ENCODE measurements at regions not wholly inside any gene's neighbourhood (a gene's known extent, or its start where the extent isn't known, plus 50 kb on each side); places are given as distances from the start of the nearest gene placed in this dataset.

DNA sequence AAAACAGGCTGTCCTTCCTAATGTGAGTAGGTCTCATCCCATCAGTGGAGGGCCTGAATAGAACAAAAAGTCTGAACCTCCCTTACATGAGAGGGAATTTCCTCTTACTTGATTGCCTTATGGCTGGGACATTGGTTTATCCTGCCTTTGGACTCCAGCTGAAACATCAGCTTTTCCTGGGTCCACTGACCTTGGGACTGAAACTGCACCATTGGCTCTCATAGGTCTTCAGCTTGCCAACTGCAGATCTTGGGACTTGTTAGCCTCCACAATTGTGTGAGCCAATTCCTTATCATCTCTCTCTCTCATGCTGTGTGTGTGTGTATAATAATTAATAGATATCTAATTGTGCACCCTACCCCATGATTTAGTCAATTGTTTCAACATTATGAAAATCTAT lies 375.3 kb upstream of the DDI1 start:
- DNase-seq (ENCODE audit: low read depth in 1 of 2, low spot score in 1 of 2), result no peak

DNA sequence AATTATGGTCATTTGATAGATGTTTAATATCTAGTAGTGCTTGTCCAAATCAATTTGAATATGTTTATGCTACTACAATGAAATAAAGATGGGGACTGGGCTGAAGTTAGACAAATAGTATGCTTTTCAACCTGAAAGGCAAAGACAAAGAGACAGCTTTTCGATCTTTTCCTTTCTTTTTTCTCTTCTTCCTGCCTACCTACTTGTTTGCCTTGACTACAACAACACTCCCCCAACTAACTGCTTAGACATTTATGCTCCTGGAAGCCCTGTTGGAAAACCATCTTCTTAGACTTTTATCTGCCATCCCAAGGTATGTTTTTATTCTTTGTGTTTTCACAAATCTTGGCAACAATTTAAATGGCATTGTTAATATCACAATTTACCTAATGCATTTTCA lies 374.4 kb upstream of the DDI1 start:
- DNase-seq (ENCODE audit: low read depth in 1 of 2, low spot score in 1 of 2), result no peak

DNA sequence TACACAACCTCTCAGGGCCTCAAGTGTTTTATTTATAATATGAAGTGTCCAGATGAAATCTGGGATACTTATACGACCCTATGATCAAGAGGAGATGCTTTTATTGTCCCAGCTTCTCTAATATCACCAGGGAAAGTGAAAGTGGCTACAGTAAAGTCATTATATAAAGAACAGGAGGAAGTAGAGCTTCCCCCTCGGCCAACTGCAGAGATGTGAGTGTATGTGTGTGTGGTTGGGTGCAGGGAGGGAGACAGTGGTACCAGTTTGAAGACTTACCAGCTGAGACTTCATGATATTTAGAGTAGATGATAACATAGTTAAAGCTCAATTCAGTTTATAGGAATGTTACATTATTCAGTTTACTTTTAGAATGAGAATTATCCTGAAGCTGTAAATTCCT lies 373.6 kb upstream of the DDI1 start:
- no peak for DNase-seq (ENCODE audit: low read depth in 1 of 2, low spot score in 1 of 2)

DNA sequence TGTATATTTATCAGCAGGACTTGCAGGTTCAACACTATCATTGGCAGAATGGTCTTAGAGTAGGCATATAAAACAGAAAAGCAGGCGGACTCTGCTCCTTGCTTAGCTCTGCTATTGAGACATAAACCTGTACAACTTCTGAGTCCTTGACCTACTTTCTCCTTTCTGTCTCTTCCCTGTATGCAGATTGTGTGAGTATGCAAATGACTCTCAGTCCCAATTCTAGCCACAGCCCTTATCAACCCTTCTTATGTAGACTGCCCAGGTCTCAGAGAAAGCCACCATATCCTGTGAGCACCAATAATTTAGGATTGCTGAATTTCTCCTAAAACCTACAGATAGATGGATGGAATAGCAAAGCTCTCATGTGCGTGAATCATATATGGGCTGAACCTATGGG lies 367.6 kb upstream of the DDI1 start:
- DNase-seq (ENCODE audit: low read depth in 1 of 2, low spot score in 1 of 2), result no peak

DNA sequence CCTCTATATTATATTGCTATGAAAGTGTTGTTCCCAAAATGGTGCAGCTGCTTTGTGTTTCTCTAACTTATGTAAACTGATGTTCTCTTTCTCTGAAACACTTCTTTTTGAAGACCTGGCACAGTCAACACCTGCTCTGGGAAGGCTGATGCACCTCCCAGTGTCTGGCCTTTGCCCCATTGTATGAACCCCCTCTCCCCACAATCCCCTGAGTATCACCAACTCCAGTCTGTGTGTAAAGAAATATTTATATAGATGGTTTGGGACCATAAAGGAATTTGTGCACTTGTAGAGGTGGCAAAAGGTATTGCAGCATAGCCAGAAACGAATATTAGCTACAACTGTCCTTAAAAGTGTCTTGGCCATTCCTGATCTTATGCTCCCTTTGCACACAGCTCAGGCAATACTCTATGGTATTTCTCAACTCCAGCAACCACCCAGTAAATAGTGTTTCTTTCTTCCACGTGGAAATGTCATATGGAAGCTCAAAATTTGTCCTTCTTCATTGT lies 365.2 kb upstream of the DDI1 start:
- no peak for DNase-seq (ENCODE audit: low read depth in 1 of 2, low spot score in 1 of 2)

DNA sequence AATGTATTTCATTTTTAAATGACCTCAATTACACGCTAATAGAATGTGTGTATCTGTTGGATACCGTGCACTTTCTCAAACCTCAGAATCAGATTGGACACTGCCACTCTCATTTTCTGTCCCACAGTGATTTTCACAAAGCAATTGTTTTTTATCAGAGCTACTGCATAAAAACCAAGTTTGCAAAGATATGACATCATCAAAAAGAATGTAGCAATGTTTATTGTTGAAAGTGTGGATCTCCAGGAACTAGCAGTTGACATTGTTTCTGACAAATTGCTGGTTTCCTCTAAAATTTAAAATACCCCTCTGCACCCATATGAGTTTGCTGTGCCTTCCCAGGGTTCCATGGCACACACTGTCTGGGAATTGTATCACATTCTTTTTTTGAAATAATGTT lies 362.7 kb upstream of the DDI1 start:
- DNase-seq (ENCODE audit: low read depth in 1 of 2, low spot score in 1 of 2), result no peak

DNA sequence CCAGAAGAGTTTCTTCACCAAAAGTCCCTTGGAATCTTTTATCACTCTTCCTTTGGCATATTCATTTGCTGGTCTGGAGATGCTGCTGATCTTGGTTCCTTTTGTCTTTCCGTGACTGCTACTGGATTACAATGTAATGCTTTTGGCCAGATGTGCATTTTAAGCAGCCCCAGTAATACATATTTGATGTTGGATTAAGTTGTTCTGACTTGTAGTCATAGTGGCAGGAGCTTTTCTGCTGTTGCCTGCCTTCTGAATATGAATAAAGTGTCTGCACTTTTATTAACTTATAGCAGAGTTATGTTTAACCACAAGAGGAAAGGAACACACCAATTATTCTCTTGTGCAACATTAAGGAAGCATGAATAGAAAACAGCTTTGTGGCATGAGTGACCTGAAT lies 360.0 kb upstream of the DDI1 start:
- no peak for DNase-seq (ENCODE audit: low read depth in 1 of 2, low spot score in 1 of 2)

DNA sequence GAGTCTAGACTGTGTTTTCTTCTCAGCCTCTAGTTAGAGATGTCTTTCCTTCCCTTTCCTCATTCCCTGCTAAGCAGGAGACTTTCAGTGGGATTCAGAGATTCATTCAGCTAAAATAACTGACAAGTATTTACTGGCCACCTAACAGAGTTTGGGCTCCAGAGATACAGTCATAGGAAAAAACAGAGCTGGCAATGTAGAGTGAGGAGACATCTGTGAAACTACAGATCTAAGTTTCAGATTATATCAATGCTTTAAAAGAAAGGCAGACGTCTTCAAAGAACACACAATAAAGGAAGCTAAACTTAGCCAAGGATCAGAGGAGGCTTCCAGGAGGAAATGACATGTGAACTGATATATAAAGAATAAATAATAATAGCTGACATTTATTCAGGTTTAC lies 355.6 kb upstream of the DDI1 start:
- DNase-seq (ENCODE audit: low read depth in 1 of 2, low spot score in 1 of 2), result no peak

DNA sequence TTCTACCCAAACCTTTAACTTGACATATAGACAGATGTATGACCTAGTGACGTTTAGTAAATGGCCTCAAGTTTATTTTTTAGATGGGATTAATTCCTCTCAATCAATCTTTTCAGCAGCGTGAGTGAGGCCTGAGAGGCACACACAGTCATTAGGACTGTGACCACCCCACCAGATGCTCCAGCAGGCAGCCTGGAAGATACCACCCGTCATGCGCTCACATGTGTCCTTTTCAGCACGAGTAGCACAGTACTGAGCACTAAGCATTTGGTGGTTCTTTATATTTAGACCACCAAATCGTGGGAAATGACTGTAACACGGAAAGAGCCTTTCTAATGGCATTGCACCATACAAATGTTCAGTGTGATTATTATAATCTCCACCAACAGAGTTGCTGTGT lies 354.6 kb upstream of the DDI1 start:
- no peak for DNase-seq (ENCODE audit: low read depth in 1 of 2, low spot score in 1 of 2)

DNA sequence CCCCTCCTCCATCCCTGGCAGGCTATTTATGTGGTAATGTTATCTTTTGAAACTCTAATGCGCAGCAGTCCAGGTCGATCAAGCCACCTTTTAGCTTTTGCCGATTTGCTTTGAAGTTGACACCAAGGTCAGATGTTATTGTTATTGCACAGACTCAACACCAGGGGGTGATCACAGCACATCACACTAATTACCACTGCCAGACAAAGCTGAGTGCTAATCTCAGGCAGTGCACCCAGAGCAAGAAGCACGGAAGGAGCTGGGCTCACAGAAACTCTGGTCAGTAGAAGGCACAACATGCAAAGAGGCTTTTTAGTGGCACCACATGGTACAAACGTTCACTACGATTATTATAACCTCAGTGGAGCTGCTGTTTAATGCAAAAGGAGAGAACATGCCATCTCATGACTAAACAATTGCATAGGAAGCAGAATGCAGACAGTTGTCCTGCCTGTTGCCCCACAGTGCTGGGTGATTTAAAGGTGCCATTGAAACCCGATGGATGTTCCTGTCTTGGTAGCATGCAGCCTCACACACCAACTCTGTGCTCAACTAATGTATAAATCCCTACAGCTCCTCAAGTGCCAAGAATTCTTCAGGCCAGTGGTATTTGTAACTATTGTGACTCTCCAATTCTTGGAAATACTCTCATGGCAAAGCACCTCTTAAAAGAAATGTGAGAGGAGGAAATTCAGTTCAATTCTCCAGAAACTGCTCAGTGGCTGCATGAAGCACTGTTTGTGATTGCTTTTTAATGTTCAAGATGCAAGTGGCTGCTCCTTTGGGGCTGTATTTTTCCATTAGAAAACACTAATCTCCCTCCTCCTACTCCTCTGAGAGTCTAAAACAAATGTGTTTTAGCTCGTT lies 353.9 kb upstream of the DDI1 start:
- peak in 1 of 2 donors; percentile 0 for DNase-seq (ENCODE audit: low read depth in 1 of 2, low spot score in 1 of 2)

DNA sequence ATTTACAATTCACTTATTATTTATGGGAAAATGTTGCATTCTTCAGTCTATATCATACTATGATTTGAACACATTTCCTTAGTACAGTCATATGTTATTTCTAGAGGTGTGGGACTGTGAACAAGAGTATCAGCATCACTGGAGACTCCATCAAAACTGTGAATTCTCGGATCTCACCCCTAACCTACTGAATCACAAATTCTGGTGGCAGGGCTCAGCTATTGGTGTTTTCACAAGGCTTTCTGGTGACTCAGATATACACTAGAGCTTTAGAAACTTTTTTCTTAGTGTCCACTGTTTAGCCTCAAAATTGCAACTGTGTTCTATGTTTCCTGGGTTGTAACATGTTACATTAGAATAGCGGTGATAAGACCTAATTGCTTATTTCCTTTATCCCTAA lies 352.9 kb upstream of the DDI1 start:
- no peak for DNase-seq (ENCODE audit: low read depth in 1 of 2, low spot score in 1 of 2)

DNA sequence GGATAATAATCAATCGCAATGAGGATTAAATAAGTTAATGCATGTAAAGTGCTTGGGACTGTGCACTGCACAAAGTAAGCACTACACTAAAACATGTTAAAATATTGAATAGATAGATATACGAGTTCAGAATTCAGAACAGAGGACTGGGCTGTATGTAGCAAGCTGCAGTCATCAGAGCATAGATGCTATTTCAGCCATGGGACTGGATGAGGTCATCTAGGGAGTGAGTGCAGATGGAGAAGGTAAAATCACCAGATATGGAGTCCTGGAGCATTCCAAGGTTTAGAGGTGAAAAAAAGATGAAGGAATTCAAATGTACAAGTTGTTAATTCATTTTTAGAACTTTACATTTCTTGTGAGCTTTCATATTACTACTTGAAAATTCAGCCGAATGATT lies 347.5 kb upstream of the DDI1 start:
- DNase-seq (ENCODE audit: low read depth in 1 of 2, low spot score in 1 of 2), result no peak

DNA sequence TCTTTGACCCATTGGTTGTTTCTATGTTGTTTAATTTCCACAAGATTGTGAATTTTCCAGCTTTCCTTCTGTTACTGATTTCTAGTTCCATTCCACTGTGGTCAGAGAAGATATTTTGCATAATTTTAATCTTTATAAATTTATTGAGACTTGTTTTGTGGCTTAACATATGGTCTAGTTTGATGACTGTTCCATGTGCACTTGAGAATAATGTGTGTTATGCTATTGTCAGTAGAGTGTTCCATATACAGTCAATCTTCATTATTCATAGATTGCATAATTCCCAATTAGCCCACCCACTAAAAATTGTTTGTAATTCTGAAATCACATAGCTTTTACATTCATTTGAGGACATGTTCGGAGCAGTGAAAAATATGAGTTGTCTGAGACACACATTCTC lies 346.1 kb upstream of the DDI1 start:
- DNase-seq (ENCODE audit: low read depth in 1 of 2, low spot score in 1 of 2), result no peak

DNA sequence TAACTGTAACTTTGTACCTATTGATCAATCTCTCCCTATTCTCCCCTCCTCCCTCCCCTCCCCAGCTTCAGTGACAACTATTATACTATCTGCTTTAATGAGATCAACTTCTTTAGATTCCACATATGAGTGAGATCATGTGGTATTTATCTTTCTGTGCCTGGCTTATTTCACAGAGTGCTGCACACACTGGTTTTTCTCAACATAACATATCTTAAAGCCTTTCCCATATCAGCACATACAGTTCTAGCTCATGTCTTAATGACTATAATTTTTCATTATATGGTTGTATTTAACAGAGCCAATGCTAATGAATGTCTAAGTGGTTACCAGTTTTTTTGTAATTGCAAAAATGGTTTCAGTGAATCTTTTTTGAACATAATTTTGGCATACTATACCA lies 340.3 kb upstream of the DDI1 start:
- no peak for DNase-seq (ENCODE audit: low read depth in 1 of 2, low spot score in 1 of 2)

DNA sequence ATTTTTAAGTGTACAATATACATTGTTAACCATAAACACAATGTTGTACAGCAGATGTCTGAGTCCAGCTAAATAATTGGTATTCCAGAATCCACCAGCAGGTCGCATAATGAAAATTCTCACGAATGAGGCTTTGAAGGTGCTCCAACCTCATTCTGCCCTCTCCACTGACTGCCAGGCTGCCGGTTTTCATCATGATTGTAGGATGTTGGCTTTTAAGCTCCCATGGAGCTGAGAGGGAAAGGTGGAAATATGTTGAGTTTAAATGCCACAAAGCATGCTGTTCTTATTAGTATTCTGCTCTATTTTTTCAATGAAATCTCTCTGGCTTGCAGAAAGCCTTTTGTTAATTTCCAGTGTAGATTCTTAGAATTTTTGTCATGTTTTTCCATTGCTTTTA lies 337.2 kb upstream of the DDI1 start:
- no peak for DNase-seq (ENCODE audit: low read depth in 1 of 2, low spot score in 1 of 2)

DNA sequence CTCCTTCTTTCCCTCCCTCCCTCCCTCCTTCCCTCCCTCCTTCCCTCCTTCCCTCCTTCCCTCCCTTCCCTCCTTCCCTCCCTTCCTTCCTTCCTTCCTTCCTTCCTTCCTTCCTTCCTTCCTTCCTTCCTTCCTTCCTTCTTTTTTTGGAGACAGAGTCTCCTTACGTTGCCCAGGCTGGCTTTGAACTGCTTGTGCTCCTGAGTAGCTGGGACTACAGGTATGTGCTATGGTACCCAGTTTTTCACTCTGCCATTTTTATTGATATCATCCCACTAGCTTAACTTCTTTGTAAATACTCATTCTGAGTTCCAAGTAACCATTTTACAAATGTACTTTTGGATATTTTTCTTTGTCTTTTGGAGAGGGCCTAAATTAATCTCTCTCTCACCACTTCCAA lies 336.8 kb upstream of the DDI1 start:
- no peak for DNase-seq (ENCODE audit: low read depth in 1 of 2, low spot score in 1 of 2)

DNA sequence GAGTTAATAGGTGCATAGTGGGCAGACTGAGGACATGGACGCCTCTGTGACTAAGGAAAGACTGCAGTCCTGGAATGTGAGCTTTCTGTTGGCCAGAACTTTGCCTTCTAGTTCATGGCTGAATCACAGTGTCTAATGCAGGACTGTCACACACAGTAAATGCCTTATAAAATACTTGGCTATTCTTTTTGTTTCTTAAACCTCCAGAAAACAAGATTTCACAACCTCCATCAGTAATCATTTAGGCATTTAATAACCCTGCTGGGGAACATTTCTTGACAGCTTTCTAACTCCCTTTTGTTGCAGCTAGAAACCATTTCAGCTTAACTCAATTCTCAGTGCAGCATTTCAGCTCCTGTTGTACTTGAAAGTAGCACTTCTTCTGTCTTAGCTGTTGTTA lies 335.8 kb upstream of the DDI1 start:
- DNase-seq (ENCODE audit: low read depth in 1 of 2, low spot score in 1 of 2), result no peak

DNA sequence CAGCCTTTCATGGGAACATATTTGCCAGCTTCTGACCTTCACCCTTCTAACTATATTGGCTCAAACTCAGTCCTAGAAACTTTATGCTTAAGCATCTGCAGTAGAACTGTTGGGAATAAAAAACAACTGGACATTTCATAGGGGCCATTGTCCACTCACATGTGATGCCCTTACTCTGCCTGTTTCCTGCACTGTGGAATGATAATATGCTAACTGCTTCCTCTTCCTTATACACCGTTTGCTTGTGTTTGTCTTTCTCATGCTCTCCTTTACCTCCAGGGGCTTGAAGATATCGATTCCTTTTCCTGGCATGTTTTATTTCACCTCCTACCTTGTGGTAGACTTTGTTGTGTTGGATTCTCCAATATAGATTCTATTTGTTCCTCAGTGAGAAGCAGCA lies 333.0 kb upstream of the DDI1 start:
- no peak for DNase-seq (ENCODE audit: low read depth in 1 of 2, low spot score in 1 of 2)

DNA sequence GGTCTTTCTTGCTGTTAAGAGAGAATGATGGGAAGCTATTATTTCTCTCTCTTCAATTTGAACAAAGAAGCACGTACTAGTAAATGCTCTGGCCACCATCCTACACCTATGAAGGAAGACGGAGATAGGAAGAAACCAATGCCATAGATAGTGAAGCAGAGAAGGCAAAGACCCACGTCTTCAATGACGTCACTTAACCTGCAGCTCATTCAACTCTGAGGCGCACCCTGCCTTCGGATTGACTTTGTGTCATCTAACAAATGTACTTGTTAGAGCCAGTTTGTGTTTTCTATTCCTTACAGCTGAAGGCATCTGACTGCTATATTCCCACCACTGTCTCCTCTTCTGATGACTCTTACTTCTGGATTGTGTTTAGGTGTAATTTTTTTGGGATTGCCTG lies 332.5 kb upstream of the DDI1 start:
- no peak for DNase-seq (ENCODE audit: low read depth in 1 of 2, low spot score in 1 of 2)

DNA sequence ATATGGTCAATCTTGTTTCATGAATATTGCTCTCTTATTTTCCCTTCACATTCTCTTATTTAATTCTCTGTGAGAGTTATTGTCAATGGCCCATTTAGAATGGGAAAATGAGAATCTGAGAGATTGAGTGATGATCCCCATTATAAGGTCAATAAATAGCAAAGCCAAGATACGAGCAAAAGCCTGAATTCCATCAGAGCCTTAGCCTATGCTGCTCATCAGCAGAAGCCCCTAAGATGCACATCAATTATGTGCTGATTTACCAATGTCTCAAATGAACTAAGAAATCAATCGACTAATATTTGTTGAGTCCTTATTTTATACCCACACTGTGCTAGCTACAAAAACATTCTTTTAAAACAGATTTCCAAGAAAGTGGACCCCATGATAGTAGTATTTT lies 330.8 kb upstream of the DDI1 start:
- no peak for DNase-seq (ENCODE audit: low read depth in 1 of 2, low spot score in 1 of 2)

DNA sequence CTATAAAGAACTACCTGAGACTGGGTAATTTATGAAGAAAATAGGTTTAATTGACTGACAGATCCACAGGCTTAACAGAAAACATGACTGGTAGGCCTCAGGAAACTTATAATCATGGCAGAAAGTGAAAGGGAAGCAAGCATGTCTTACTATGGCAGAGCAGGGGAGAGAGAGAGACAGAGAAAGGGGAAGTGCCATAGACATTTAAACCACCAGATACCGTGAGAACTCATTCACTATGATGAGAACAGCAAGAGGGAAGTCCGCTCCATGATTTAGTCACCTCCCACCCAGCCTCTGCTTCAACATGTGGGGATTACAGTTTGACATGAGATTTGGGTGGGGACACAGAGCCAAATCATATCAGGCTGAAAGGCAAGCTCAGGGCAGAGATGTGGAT lies 327.1 kb upstream of the DDI1 start:
- no peak for DNase-seq (ENCODE audit: low read depth in 1 of 2, low spot score in 1 of 2)

DNA sequence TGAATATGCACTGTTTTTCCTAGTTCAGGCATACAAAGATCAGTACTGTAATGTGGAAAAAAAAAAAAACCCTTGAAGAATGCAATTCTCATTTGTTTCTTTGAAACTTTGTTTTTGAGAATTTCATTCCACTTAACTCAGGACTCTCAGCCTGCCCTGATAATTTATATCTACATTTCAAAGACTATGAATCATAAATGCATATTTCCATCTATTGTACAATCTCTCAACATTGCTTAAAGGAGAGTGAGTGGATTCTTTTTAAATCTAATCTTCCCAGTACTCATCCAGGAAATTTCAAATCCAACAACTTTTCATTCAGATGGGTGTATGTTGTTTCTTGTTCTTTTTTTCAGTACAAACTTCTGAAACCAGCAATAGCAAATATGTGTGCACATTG lies 322.2 kb upstream of the DDI1 start:
- DNase-seq (ENCODE audit: low read depth in 1 of 2, low spot score in 1 of 2), result no peak

DNA sequence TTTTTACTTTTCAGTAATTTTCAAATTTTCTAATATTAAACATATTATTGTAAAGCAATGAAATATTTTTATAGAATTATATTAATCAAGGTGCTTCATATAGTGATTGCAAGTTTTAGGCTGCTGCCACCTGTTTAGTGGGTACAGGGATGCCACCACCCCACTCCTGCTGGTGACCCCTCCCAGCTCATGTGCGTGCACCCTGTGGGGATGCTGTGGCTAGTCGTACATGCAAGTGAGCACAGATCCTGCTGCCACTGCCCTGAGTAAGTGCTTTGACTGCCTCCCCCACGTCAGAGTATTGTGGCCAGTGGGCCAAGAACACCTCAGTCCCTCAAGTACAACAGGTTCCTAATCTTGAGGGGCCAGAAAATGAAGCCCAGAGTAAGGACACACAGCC lies 320.1 kb upstream of the DDI1 start:
- DNase-seq (ENCODE audit: low read depth in 1 of 2, low spot score in 1 of 2), result no peak

Measured in activated T-helper 1 cell treated with anti-CD3 and anti-CD28 coated beads, Interleukin-2, amount 50 U/mL, for 16 hours (primary cell).